ENCODE measurements at regions not wholly inside any gene's neighbourhood (a gene's known extent, or its start where the extent isn't known, plus 50 kb on each side); places are given as distances from the start of the nearest gene placed in this dataset.

DNA sequence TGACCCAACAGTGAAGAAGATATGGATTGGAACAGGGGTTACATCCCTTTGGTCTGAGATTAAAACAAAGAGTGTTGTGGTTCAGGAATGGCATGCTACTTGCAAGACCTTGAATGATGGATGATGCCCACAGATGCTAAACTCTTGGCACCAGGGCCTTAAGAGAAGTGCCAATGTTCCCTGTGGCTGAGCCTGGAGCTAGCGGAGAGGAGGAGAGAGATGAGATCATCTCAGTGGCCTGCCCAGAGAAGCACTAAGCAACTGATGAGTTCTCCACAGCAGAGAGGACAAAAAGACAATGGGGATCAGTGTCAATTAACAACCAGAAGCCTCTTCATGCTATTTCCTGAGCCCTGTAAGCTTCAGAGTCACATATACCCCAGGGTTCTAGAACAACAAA is 97.8 kb downstream of the ELAPOR2 start:
- TF ChIP-seq, protein P1, sequence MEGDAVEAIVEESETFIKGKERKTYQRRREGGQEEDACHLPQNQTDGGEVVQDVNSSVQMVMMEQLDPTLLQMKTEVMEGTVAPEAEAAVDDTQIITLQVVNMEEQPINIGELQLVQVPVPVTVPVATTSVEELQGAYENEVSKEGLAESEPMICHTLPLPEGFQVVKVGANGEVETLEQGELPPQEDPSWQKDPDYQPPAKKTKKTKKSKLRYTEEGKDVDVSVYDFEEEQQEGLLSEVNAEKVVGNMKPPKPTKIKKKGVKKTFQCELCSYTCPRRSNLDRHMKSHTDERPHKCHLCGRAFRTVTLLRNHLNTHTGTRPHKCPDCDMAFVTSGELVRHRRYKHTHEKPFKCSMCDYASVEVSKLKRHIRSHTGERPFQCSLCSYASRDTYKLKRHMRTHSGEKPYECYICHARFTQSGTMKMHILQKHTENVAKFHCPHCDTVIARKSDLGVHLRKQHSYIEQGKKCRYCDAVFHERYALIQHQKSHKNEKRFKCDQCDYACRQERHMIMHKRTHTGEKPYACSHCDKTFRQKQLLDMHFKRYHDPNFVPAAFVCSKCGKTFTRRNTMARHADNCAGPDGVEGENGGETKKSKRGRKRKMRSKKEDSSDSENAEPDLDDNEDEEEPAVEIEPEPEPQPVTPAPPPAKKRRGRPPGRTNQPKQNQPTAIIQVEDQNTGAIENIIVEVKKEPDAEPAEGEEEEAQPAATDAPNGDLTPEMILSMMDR (IDR thresholded peaks at IDR 0.05 in 8 of 11, conservative IDR thresholded peaks at IDR 0.05 in 3 of 11): no peak
- TF ChIP-seq POLR2A (IDR thresholded peaks at IDR 0.05): no peak
- TF ChIP-seq POLR2AphosphoS5 (IDR thresholded peaks at IDR 0.05): no peak

All from spleen (tissue), 7 donors.